Embryonic facial prominence (tissue), 1 donor: ENCODE measurements at regions not wholly inside any gene's neighbourhood (a gene's known extent, or its start where the extent isn't known, plus 50 kb on each side); places are given as distances from the start of the nearest gene placed in this dataset.

ENCODE experiments used
- DNase-seq: peaks from one replicate; pipeline ENCODE4 v3.0.0-alpha.2; 2016; ENCODE audit errors: extremely low spot score

DNA sequence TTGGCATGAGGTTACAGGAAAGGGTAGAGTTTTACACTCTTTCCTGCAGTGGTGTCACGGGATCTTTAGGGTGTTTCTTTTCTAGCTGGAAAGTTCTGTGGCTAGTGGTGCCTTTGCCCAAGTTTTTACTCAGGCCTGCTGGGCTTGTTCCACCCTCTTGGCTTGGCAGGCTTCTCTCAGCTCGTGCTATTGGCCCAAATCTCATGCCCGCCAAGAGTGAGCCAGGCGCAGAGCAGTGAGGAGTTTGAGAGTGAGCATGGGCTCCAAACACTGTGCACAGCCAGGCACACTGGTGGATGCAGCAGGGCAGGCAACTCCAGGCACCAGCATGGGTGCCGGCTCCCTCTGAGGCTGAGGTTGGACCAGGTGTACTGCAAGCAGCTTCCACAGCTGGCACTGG is 206.5 kb downstream of the SAMD5 start:
- DNase-seq, result no peak

DNA sequence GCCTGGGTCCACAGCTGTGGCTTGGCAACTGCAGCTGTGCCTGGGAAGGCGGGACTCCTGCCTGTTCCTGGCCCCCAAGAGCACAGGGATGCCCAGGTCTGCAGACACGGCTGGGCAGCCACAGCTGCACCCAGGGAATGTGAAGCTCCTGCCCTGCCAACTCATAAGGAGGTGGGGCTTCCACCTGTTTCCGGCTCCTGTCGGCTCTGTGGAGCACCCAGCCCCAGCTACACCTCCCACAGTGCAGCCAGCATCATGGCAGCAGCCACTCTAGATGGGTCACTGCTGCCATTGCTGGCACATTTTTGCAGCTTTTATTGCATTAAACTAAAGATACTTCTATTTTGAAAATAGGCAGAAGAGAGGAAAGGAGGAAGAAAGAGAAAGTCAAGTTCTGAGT is 207.9 kb downstream of the SAMD5 start:
- no peak for DNase-seq

DNA sequence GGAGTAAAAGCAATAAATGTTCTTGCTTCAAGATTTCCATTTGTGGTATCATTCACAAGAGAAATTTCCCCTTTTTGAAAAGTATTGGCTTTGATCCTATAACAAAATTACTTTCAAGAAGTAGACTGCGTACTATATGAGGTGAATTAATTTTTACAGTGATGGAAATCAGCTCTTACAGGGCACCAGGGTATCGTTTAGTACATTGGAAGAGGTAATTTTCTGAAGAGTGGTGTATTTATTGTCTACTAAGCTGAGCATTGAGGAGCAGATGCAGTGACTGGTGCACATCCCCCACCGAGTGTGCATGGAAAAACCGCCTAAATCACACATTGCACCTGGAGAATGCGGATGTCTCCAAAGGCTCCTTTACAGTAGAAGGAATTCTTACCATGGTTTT is 209.5 kb downstream of the SAMD5 start:
- no peak for DNase-seq

DNA sequence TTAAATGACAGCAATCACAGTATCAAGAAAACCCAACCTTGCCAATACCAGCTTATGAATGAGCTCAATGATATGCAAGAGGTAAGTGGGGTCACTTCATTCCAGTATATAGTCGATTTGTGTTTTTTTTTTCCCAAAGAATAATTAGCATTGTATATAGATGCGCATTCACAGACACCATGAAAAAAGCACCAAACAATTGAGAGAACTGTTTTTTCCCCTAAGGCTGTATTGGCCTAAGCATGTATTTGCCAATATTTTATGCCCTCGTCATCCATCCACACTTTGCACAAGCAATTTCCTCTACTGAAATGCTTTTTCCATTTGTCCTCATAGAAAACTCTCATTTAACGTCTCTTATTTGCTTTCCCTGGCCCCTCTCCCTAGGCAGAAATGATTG is 213.7 kb downstream of the SAMD5 start:
- no peak for DNase-seq

DNA sequence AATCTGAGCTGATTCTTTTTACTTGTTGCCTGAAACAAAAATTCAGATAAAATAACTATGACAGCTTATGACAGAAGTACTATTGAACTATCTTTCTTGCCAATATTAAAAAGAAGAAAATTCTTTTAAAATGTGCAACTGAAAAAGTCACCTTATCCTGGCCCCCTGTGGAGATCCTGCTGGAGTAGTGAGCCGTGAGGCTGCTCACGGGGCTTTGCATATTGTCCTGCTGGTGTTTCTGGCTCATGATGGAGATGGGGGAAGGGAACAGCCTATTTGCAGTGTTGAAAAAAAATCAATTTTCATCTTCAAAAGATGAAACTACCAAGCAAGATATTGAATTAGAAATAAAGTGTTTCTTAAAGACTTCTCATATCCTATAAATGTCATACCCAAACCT is 216.0 kb downstream of the SAMD5 start:
- no peak for DNase-seq

DNA sequence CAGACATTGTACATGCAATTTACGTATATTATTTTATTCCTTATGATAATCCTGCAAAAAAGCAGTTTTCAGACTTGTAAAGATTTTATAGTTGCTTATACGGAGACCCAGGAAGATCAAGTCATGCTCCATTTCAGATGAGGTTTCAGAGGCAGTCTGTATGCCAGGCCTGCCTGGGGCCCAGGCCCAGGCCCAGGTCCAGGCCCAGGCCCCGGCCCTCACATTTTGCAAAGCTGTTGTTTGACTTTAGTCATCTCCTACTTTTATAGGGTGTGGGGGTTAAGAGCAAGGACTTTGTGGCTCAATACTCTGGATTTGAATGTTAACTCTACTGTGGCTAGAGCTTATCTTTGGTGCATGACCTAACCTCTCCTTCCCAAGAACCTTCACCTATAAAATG is 217.9 kb downstream of the SAMD5 start:
- DNase-seq, result no peak

DNA sequence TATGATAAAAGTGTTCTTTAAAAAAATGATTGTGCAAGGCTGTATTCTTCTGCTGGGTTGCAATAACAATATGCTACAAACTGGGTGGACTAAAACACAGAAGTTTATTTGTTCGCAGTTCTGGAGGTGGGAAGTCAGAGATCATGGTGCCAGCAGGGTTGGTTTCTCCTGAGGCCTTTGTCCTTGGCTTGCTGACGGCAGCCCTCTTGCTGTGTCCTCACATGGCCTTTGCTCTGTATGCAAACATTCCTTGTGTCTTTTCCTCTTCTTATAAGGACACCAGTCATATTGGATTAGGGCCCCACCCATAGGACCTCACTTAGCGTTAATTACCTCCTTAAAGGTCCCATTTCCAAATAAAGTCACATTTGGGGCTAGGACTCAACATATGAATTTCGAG is 220.4 kb downstream of the SAMD5 start:
- no peak for DNase-seq

DNA sequence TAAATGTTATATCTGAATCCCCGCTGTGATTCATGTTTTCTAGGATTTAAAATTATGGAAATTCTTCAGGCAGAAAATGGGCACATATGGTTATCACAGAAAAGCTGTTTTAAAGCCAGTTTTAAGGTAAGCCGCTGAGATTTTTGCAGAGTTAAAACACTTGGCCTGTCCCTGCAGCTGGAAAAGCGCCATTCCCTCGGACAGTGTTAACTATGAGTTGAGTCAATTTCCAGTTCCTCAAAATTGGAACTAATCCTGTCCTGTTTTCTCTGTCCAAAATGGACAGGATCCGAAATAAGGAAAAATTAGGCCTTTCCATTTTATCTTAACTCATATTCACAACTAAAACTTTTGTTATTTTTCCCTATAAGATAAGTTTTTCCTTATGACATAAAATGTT is 225.2 kb downstream of the SAMD5 start:
- no peak for DNase-seq

DNA sequence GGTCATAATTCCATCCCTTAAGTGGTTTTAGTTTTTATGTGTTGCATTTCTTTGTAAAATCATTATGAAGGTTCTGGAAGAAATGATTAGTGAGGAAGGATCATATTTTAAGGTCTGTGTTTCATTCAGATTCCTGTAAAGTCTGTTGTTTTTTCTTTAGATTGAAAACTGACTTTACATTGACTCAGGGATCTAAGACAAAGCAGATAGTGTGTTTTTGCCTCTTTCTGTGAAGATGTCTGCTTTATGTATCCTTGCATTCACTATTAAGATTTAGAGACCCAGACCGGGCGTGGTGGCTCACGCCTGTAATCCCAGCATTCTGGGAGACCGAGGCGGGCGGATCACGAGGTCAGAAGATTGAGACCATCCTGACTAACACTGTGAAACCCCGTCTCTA is 225.7 kb downstream of the SAMD5 start:
- no peak for DNase-seq

DNA sequence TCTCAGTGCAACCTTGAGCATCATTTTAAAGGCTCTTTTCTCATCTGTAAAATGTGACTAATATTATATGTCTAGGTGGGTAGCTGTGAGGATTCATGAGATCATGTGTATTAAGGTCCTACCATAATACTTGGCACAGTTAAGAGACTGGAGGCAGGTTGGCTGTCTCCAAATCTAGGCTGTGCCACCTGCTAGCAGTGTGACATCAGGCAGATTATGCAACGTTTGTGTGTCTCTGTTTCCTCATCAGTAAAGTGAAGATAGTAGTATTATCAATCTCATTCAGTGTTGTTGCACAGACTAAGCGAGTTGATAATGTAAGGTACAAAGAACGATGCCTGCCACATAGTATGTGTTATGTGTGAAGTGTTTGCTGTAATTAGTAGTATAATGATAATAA is 227.4 kb downstream of the SAMD5 start:
- DNase-seq, result no peak

DNA sequence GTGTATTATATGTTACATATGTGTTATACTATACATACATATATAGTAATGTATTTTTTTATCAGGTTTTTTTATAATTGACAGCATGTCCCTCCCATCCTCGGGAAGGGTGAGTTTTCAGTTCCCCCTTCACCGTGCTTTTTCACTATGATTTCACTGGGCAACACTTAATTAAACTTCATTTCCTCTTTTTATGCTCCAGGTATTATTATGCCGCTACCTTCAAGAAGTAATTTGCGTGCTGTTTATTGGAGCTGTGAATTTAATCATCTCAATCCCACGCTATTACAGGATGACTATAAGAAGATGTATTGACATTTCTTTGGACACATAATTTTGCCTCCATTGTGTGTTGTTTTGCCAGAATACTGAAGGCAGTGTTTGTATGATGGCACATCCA is 228.6 kb downstream of the SAMD5 start:
- DNase-seq, result no peak

DNA sequence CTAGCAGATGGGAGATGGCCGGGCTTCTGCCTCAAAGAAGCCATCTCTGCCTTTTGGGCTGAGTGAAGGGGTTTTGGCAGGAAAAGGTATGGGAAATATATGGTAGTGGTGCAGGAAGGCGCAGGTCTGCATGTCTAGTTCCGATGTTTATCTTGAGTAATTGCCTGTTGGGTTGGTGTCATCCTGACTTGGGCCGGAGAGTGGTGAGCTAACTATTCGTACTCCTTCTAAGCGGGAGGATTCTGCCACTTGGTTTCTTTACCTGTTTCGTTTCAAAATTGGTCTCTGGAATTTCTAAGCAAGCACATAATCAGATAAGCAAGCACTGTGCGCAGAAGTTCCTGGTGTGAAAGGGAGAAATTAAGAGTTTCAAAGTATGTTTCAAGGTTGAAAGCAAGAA is 229.6 kb downstream of the SAMD5 start:
- no peak for DNase-seq

DNA sequence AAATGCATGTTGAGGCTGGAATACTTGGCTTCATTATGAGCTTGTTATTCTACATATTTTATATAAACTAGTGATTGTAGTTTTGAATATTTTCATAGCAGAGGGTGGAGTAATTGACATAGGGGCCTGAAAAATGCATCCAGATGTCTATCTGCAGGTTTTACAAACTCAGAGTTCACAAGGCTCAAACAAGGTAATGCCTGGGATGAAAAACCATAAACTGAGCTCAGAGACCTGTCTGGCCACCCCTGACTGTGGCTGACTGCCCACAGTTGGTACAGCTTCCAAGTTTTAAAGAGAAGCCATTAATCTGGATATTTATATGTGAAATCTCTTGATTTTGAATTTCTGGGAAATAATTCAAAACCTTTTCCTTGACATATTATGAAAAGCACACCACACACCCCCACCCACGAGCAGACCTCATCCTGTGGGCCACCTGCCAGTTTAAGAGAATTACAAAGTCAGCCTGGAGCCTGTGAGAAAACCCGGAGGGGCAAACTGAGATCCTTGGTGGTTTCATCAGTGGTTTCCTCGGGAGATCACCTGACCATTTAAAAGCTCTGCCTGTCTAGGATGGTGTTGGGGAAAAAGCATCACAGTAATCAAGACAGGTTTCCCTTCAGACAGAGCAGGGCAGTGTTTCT is 230.1 kb downstream of the SAMD5 start:
- peak; percentile 74 for DNase-seq

DNA sequence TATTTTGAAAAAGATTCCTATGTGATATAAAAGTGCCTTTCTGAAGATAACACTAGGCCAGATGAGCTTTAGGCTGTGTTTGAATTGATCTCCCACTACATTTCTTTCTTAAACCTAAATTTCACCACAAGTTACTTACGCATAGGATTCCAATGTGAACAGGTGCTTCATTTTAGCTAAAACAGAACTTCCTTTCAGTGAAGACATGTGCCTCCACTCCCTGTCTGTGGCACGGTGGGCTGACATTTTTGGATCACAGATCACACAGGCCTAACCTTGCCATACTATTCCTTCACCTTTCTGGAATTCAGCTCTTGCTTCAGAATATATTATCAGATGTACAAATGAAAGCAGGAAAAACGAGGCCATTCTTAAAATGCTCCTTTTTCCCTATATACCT is 231.8 kb downstream of the SAMD5 start:
- DNase-seq, result no peak

DNA sequence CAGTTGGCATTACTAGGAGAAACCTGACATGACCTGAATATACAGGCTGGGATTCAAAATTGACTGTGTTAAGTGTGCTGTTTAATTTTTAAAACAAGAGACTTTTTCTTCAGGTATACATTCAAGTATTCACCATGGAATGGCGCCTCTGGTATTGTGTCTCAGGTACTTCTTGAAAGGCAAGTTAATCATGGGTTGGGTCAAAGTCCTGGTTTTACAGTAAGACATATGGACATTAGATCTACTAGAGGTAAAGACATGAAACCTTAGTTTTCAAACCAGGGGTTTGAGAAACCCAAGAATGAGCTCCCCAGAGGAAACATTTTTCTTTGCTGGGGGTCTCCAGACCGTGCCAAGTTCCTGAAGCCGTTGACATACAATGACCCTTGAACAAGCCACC is 232.4 kb downstream of the SAMD5 start:
- DNase-seq, result no peak

DNA sequence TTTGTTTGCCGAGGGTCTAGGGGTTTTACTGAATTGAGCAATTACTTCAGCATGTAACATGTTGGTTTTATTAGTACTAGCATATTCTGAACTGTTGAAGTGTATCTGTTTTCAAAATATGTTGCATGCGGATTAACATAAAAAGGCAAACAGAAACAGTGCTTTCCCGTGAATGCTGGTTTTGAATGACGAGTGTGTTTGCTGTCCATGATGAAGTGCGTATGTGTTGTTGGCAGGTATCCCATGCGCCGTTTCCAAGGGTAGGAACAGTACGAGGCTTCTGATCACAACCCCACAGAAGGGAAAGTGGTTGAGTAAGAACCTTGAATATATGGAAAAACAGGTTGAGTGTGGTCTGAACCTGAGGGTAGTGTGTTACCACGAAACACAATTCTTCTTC is 232.9 kb downstream of the SAMD5 start:
- DNase-seq, result peak; percentile 87

DNA sequence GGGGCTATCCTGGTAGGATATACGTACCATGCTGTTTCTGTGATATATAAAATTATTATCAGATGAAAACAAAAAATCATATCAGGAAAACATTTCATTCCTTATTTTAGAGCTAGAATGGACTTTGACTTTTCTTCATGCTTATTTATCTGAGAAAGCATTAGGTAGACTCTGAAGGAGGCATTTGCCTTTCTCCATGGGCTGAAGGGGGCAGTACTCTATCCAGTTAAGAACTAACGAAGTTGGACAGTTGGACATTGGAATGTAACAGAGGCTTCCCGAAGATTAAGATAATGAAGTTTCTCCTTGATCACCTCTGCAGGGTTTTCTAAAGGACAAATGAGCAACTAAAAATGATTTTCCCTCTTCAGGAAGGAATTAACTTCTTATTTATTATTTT is 233.9 kb downstream of the SAMD5 start:
- DNase-seq, result no peak

DNA sequence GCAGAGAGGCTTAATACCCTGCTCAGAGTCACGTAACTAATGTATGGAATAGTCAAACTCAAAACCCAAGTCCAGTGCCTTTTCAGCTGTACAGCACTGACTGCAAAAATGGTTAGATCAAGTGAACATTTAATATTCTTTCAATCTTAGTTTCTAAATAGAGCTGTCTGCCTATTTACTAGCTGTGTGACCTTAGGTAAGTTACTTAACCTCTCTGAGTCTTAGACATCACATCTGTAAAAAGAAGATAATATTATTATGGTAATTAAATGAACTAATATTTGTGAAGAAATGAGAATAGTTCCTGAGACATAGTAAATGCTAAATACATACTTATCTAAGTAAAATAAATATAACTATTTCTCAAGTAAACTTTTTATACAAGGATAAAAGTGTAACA is 235.5 kb downstream of the SAMD5 start:
- no peak for DNase-seq

DNA sequence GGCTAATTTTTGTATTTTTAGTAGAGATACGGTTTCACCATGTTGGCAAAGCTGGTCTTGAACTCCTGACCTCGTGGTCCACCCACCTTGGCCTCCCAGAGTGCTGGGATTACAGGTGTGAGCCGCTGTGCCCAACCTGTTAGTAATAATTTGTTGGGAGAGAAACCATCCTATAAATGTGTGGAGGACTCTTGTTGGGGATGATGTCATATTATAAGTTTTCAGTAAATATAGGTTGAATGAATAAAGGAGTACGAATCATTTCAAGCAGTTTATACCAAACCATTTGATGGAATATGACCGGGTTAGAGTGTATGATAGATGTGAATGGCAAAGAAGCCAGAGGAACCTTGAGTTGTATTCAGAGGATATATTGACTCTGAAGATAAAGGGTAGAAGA is 240.8 kb downstream of the SAMD5 start:
- DNase-seq, result no peak

DNA sequence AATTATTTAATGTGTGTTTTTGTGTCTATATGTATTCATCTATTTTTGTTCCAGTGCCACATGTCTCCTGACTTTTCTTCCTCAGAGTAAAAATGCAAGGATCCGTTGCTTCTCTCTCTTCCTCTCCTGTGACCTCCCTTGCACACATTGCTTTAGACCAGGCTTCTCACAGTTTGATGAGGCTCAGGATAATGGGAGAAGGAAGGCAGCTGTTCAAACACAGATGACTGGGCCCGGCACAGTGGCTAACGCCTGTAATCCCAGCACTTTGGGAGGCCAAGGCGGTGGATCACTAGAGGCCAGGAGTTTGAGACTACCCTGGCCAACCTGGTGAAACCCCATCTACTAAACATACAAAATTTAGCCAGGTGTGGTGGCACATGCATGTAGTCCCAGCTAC is 241.9 kb downstream of the SAMD5 start:
- no peak for DNase-seq

DNA sequence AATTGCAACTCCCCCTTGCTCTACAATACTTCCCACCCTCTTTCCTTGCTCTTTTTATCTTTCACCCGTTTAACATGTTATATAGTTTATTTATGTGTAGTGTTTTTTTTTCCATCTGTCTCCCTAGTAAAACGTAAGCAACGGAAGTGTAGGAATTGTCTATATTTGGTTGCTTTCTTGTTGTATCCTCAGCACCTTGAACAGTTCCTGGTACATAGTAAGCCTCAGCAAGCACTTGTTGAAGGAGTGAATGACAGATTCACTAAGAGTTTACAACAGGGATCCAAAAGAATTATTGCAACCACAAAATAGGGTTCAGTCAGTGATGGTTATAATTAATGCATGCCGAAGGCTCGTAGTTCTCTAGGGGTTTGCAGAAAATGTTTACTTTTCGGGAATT is 242.7 kb downstream of the SAMD5 start:
- DNase-seq, result no peak

DNA sequence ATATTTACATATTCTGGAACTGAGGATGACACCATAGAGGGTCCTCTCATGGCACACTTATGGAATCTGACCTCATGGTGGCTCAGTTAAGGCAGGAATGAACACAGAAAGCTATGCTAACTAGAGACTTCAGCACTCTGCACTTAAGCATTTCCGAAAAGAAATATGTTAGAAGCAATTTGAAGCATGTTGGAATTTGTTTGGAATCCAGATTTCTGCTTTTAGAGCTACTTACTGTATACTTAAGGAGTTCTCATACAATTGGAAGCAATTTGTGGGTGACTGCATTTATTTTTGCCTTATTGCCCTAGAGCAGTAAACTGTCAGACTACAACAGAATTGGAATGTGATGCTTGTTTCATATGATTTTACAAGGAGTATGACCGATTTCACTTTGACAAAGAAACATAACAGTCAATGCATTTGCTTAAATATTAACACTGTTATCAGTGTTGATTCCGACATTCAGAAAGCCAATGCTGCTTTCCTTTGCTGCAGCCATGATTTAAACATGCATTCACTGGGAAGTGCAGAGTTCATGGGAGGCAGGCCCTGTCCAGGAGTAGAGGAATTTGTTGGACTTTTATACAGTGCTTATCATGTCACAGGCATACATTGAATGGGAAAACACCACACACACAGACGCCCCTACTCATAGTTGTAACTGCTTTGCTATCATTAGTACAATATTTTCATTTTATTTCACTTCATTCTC is 244.4 kb downstream of the SAMD5 start:
- no peak for DNase-seq

DNA sequence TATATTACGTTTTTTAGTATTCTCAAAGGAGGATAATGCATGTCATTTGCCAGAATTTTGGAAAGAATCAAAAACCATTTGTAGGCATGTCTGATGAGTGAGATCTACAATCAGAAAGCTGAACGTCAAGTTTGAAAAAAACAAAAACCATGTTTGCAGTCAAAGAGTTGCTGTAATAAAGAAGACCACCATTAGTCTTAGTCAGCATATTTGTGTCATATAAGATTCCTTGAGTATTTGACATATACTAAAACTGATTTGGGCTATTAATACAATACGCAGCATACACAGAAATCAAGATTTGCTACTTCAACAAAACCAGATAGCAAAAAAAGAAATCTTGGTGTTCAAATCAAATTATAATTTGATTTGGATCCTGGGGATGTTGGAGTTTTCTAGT is 247.5 kb downstream of the SAMD5 start:
- no peak for DNase-seq

DNA sequence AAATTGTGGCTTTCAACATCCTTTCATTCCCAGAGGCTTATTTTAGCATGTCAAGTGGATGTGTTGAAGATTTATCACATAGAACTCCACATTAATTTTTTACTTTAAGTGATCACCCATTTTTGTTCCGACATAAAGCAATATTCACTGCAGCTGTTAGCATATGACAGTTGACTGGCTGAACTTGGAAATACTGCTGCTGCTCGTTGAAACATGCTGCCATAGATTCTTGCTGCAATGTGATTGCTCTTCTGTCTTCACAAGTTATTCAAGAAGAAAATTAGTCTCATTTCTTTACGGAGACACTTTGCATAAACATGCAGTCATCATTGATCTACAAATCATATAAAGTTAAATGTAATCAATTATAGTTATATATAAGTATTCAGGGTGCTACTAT is 248.4 kb downstream of the SAMD5 start:
- no peak for DNase-seq
